GM23338 (cell line): ENCODE measurements at regions not wholly inside any gene's neighbourhood (a gene's known extent, or its start where the extent isn't known, plus 50 kb on each side); places are given as distances from the start of the nearest gene placed in this dataset.

ENCODE experiments used
- ATAC-seq: fragments of 200-7000 bp; cut with Tn5 transposase; 3 replicates; pipeline ENCODE4 v1.9.1; 2020
- DNase-seq: peaks from one replicate; pipeline ENCODE4 v3.0.0-alpha.2; 2015; ENCODE audit warnings: low spot score
- H2AFZ ChIP-seq: fragments of 200-600 bp; sonication (generic); 2 replicates; pipeline ENCODE4 v1.8.0; 2016; ENCODE audit warnings: antibody characterized with exemption, mild to moderate bottlenecking, moderate library complexity
- H3F3A ChIP-seq: fragments of 200-600 bp; sonication (generic); replicated peaks from 2 replicates; pipeline ENCODE4 v1.8.0; 2017; ENCODE audit warnings: antibody characterized with exemption, mixed run types, low read depth
- H3K27ac ChIP-seq: fragments of 200-600 bp; sonication (generic); 2 replicates; pipeline ENCODE4 v1.6.1; 2016; ENCODE audit warnings: low read depth
- H3K27me3 ChIP-seq: fragments of 200-600 bp; sonication (generic); 2 replicates; pipeline ENCODE4 v1.8.0; 2016; ENCODE audit warnings: mild to moderate bottlenecking, mixed run types, moderate library complexity; ENCODE audit not compliant: insufficient read depth
- H3K36me3 ChIP-seq: fragments of 200-600 bp; sonication (generic); 2 replicates; pipeline ENCODE4 v1.8.0; 2016; ENCODE audit warnings: mild to moderate bottlenecking; ENCODE audit not compliant: insufficient read depth
- H3K4me1 ChIP-seq: fragments of 200-600 bp; sonication (generic); 2 replicates; pipeline ENCODE4 v1.8.0; 2016; ENCODE audit warnings: mild to moderate bottlenecking, moderate library complexity; ENCODE audit not compliant: insufficient read depth
- H3K4me2 ChIP-seq: fragments of 200-600 bp; sonication (generic); 2 replicates; pipeline ENCODE4 v1.7.1; 2017; ENCODE audit warnings: mixed run types
- H3K4me3 ChIP-seq: fragments of 200-600 bp; sonication (generic); 2 replicates; pipeline ENCODE4 v1.6.1; 2016; ENCODE audit warnings: mixed run types
- H3K79me2 ChIP-seq: fragments of 200-600 bp; sonication (generic); replicated peaks from 2 replicates; pipeline ENCODE4 v1.8.0; 2017; ENCODE audit warnings: mild to moderate bottlenecking; ENCODE audit not compliant: insufficient read depth
- H3K9me2 ChIP-seq: fragments of 200-600 bp; sonication (generic); 2 replicates; pipeline ENCODE4 v1.8.0; 2017; ENCODE audit not compliant: insufficient read depth
- H4K20me1 ChIP-seq: fragments of 200-600 bp; sonication (generic); replicated peaks from 2 replicates; pipeline ENCODE4 v1.8.0; 2017; ENCODE audit warnings: mild to moderate bottlenecking; ENCODE audit not compliant: insufficient read depth
- H3K27ac Mint-ChIP-seq: 2 replicates; pipeline ENCODE4 v1.8.0; 2020; ENCODE audit warnings: inconsistent platforms, mild to moderate bottlenecking, moderate library complexity, mixed read lengths
- H3K27me3 Mint-ChIP-seq: 3 replicates; pipeline ENCODE4 v1.8.0; 2022; ENCODE audit warnings: low read depth, mild to moderate bottlenecking, moderate library complexity, mixed read lengths, inconsistent platforms; ENCODE audit not compliant: insufficient read depth, poor library complexity
- H3K36me3 Mint-ChIP-seq: 3 replicates; pipeline ENCODE4 v1.8.0; 2021; ENCODE audit warnings: low read depth, mild to moderate bottlenecking, inconsistent platforms, moderate library complexity, mixed read lengths
- H3K4me1 Mint-ChIP-seq: 3 replicates; pipeline ENCODE4 v1.8.0; 2020; ENCODE audit warnings: mild to moderate bottlenecking, inconsistent platforms, mixed read lengths
- H3K4me3 Mint-ChIP-seq: 3 replicates; pipeline ENCODE4 v1.8.0; 2021; ENCODE audit warnings: moderate library complexity, mild to moderate bottlenecking, inconsistent platforms, mixed read lengths
- H3K9me3 Mint-ChIP-seq: 3 replicates; pipeline ENCODE4 v1.8.0; 2020; ENCODE audit warnings: moderate library complexity, mild to moderate bottlenecking, inconsistent platforms, mixed read lengths
- CREB1 ChIP-seq: fragments of 250-450 bp; sonication (Bioruptor Pico); IDR thresholded peaks from 2 replicates; pipeline ENCODE4 v1.5.0; 2020; ENCODE audit warnings: low read depth, mild to moderate bottlenecking, moderate library complexity
- EZH2 ChIP-seq: fragments of 200-600 bp; sonication (generic); IDR thresholded peaks from one replicate; pipeline ENCODE4 v1.8.0; 2017; ENCODE audit warnings: antibody characterized with exemption, mild to moderate bottlenecking, low read depth; ENCODE audit not compliant: unreplicated experiment
- NANOG ChIP-seq: IDR thresholded peaks from 2 replicates; pipeline ENCODE4 v1.6.1; 2016; ENCODE audit warnings: antibody characterized with exemption, borderline replicate concordance
- POLR2AphosphoS5 ChIP-seq: IDR thresholded peaks from 2 replicates; pipeline ENCODE4 v1.6.1; 2016; ENCODE audit warnings: antibody characterized with exemption, low read depth
- STAT1 ChIP-seq: IDR thresholded peaks from one replicate; pipeline ENCODE4 v1.6.1; 2016; ENCODE audit warnings: antibody characterized with exemption; ENCODE audit not compliant: unreplicated experiment
- ZNF331 ChIP-seq: fragments of 250-450 bp; sonication (Bioruptor Pico); IDR thresholded peaks from 2 replicates; pipeline ENCODE4 v1.5.0; 2020; ENCODE audit warnings: low read depth, mild to moderate bottlenecking, moderate library complexity
- ZNF462 ChIP-seq: fragments of 250-450 bp; sonication (Bioruptor Pico); IDR thresholded peaks from 2 replicates; pipeline ENCODE4 v1.5.0; 2020; ENCODE audit warnings: mild to moderate bottlenecking, moderate library complexity

DNA sequence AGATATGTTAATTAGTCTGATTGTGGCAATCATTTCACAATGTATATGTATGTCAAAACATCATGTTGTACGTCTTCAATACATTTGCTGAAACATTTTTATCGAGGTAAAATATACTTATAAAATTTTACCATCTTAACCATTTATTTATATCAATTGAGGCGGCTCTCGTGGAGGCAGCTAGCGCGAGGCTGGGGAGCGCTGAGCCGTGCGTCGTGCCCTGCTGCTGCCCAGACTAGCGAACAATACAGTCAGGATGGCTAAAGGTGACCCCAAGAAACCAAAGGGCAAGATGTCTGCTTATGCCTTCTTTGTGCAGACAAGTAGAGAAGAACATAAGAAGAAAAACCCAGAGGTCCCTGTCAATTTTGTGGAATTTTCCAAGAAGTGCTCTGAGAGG, 202.5 kb upstream of the PBX1 start:
- no peaks in the 10 kb centered on the region; the same call in 1 of the 2 replicates for H3K36me3 ChIP-seq
- H3K27ac Mint-ChIP-seq: no peak overlapping the region
- H3K4me1 Mint-ChIP-seq: no peaks in the 10 kb centered on the region
- no peak overlapping the region for H3K4me3 ChIP-seq
- no peak for DNase-seq
- no peak overlapping the region for H3K4me3 Mint-ChIP-seq
- no peaks in the 10 kb centered on the region for H3K79me2 ChIP-seq
- H2AFZ ChIP-seq: no peak overlapping the region
- TF ChIP-seq ZNF462 (CRISPR knock-in tag): no peak
- no peaks in the 10 kb centered on the region for H3K27me3 Mint-ChIP-seq
- ATAC-seq: no peak
- no peaks in the 10 kb centered on the region for H3K4me1 ChIP-seq
- H3K27ac ChIP-seq: no peak overlapping the region
- no peaks in the 10 kb centered on the region for H3F3A ChIP-seq
- no peaks in the 10 kb centered on the region for H4K20me1 ChIP-seq
- H3K4me2 ChIP-seq: no peak overlapping the region
- H3K27me3 ChIP-seq: no peaks in the 10 kb centered on the region
- H3K9me2 ChIP-seq: no peaks in the 10 kb centered on the region
- H3K36me3 Mint-ChIP-seq: no peaks in the 10 kb centered on the region
- no peaks in the 10 kb centered on the region for H3K9me3 Mint-ChIP-seq

DNA sequence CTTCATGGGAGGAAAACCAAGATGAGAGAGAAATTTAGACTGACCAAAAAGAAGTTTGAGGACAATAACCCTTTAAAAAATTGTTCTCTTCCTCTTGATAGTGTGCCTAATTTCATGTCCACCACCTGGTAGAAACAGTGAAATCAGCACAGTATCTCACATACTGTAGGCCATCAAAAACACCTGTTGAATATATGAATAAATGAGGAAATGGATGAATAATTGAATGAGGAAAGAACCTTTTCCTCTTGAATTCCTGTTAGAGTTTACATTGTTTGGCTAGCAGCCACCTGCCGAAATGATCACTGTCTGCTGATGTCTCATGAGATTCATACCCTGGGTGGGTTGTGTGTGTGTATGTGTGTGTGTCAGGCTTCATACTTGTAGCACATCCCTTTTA, 198.7 kb upstream of the PBX1 start:
- Mint-ChIP-seq H3K4me1 (0 out of 3 replicates have a peak, but pooled peaks cover 2% of the 10 kb centered on the region), H3K4me3 (no peak overlapping the region), H3K36me3 (peaks cover 3% of the 10 kb centered on the region; the same call in 1 of the 3 replicates), H3K9me3 (peaks cover 4% of the 10 kb centered on the region; the same call in 2 of the 3 replicates), H3K27me3 (no peaks in the 10 kb centered on the region), H3K27ac (no peak overlapping the region)
- Histone ChIP-seq H3K79me2 (no peaks in the 10 kb centered on the region), H3F3A (no peaks in the 10 kb centered on the region), H3K4me1 (no peaks in the 10 kb centered on the region), H4K20me1 (no peaks in the 10 kb centered on the region), H3K27me3 (no peaks in the 10 kb centered on the region), H3K36me3 (no peaks in the 10 kb centered on the region; the same call in 1 of the 2 replicates), H3K4me2 (no peak overlapping the region), H2AFZ (no peak overlapping the region), H3K27ac (no peak overlapping the region), H3K4me3 (no peak overlapping the region), H3K9me2 (no peaks in the 10 kb centered on the region)
- ATAC-seq: no peak
- DNase-seq: no peak
- TF ChIP-seq ZNF331 (CRISPR knock-in tag): no peak
- no peak for TF ChIP-seq STAT1
- no peak for TF ChIP-seq ZNF462 (CRISPR knock-in tag)
- no peak for TF ChIP-seq NANOG
- TF ChIP-seq CREB1 (CRISPR knock-in tag): no peak
- TF ChIP-seq POLR2AphosphoS5: no peak
- no peak for TF ChIP-seq EZH2
